ENCODE measurements at regions not wholly inside any gene's neighbourhood (a gene's known extent, or its start where the extent isn't known, plus 50 kb on each side); places are given as distances from the start of the nearest gene placed in this dataset.

GRCh38 chr7:156131881-156132280 is 319.6 kb upstream of the SHH start:
- no peak for TF ChIP-seq CTCF (conservative IDR thresholded peaks at IDR 0.05; ENCODE audit: low read depth, low read length)
- no peak for TF ChIP-seq EZH2 (IDR thresholded peaks at IDR 0.05; ENCODE audit: borderline replicate concordance, low read depth, low read length, poor library complexity, severe bottlenecking)
